HG03432 (cell line): ENCODE measurements at regions not wholly inside any gene's neighbourhood (a gene's known extent, or its start where the extent isn't known, plus 50 kb on each side); places are given as distances from the start of the nearest gene placed in this dataset.
A peak's percentile ranks its signal among the peaks of the same experiment; 100 is the strongest.

Experiments
- ATAC-seq: cut with Tn5 transposase; IDR thresholded peaks from one replicate; pipeline ENCODE4 v1.9.1; 2021; ENCODE audit warnings: mild to moderate bottlenecking, moderate library complexity; ENCODE audit not compliant: unreplicated experiment

DNA sequence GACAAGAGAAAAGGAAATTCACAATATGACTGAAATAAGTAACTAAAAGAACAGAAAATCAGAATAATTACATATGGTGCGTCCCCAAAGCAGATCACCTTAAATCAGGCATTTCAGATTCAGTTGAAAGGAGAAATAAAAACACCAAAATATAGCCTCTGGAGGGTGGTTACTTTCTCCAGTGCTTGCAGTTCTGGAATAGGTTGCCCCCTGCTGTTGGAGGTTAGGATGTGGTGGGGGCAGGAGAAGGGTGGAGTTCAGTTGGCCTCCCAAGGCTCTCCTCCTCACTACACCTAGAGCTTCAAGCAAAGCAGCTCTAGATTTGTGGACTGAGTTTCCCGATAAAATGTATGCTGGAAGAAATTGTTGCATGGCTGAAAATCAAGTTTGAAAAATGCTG, 338.2 kb upstream of the TLE4 start:
- peak; percentile 70 for ATAC-seq

DNA sequence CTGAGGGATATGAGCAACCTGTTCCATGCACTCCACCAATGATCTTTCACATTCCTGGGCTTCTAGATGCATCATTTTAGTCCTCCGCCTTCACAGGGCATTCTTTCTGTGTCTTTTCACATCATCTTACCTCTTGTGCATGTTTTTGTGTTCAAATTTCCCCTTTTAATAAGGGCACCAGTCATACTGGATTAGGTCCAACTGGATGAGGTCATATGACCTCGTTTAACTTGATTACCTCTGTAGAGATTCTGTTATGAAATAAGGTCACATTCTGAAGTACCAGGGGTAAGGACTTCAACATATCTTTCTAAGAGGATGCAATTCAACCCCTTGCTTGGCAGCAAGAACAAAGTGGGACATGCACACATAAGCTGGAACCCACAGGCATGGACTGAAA, 335.3 kb upstream of the TLE4 start:
- ATAC-seq = no peak

- no peak for ATAC-seq
Observed at GRCh38 chr9:79237861-79238260, 333.9 kb upstream of the TLE4 start.

GRCh38 chr9:79240774-79241173, 331.0 kb upstream of the TLE4 start:
- no peak for ATAC-seq

- ATAC-seq = no peak
Observed at GRCh38 chr9:79242489-79242888, 329.3 kb upstream of the TLE4 start.

- ATAC-seq = no peak
Observed at GRCh38 chr9:79246170-79246569, 325.6 kb upstream of the TLE4 start.

- no peak for ATAC-seq
Observed at GRCh38 chr9:79247021-79247420, 324.7 kb upstream of the TLE4 start.

DNA sequence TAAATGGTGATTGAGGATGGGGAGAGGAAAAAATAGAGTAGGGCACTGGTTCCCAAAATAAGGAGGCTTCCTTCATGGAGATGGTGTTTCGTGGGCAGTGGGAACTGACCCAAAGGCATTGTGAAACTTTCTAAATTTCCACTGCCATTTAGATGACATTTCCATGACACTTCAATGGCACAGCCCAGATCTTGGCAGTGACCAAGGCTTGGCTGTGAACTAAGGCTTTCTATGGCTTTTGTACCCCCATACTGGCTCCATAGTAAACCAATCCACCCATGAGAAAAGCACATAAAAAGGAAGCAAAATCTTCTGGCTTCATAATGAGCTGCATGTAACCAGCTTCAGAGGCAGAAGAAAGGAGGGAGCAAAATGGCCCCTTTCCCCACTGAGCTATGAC, 321.0 kb upstream of the TLE4 start:
- no peak for ATAC-seq

DNA sequence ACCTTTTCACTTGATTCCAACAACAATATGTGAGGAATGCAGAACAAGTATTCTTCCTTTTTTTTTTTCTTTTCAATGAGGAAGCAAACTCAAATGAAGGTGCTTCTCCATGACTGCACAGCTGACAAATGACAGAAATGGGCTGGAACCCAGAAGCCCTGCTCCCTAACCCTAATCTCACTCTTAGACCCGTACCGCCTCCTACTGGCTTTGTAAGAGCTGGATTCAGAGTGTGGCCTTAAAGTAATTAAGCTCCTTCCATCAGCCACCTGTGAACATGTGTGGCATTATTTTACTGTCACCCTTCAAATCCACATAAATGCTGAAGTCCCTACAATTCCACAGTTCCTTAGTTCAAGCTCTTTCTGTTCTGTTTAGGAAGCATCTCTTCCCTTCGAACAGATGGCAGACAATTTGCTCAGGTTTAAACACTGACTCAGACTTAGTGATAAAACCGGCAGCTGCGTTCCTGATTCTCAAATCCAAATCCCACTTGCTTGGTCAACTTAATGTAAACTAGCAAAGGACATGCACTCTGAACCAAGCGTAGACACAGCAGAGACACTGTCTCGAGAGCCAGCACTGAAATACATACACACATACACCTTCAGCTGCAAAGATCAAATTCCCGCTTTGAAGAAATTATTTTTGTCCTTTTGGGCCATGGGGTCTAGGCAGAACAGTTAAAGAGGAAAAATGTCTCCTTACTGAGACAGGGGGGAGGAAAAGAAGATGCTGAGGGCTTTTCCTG, 316.7 kb upstream of the TLE4 start:
- ATAC-seq = no peak

DNA sequence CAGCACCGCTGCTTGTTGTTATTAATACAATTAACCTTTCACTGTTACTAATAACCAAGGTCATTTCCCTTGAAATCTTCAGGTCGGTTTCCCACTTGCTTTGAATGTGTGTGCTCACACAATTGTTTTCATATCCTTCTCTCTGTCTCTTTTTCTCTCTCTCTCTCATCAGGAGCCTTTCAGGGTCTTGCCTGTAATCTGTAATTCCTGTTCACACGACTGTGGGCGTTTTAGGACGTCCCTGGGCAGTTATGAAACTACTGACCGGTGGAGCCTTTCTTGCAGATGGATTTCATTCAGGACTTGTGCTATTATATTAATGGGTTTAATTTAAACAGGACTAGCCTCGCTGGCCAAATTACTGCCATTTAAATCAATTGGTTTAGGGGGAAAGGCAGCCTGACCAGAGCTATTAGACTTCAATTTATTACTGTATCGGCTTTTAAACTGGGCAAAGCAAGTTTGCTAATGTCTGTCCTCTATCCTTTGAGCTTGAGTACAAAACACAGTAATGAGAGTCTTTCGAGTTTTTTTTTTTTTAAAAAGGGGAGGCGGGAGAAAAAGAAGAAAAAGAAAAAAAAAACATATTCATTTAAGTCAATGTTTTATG, 316.0 kb upstream of the TLE4 start:
- ATAC-seq = no peak

DNA sequence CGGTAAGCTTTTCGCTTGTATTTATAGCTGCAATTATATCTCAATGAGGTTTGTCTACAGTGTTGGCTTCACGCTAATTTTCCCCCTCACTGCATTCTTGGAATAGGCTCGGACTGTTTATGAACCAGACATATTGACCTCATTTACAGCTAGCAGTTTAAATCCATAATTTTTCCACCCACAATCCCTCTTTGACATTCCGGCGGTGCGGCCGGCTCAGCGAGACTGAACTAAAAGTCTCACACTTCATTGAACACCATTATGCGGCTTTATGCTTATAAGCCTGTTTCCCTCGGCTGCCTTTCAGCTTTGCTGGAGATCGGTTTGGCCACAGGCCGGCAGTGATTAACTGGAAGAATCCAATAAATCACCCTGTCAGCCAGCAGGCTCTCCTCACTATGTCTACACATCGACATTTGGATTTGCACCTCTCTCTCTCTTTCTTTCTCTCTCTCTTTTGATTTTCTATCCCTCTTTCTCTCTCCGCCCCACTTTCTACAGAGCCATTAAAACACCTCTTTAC, 315.0 kb upstream of the TLE4 start:
- no peak for ATAC-seq

DNA sequence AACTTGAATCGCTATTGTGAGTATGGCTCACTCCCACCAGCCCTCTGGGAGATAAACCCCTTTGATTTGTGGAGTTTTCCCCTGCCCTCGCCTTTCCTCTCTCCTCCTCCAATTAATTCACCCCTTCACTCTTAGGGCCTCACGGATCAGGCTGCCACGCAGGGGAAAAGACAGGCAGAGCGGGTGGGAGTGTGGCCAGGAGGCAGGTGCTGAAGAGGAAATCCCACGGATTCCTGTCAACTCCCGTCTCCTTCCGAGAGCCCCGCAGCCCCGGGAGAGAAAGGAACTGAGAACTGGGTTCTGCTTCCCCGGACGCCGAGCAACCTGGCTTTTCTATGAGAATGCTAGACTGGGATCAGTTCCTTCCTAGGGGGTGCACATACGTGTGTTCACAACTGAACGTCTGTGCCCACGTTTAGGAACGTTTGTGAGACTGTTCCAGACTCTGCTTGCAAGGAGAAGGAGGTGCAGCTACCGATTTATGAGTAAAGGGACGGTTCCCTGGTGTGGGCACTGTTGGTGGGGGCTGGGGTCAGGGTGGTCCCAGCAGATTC, 314.5 kb upstream of the TLE4 start:
- no peak for ATAC-seq

DNA sequence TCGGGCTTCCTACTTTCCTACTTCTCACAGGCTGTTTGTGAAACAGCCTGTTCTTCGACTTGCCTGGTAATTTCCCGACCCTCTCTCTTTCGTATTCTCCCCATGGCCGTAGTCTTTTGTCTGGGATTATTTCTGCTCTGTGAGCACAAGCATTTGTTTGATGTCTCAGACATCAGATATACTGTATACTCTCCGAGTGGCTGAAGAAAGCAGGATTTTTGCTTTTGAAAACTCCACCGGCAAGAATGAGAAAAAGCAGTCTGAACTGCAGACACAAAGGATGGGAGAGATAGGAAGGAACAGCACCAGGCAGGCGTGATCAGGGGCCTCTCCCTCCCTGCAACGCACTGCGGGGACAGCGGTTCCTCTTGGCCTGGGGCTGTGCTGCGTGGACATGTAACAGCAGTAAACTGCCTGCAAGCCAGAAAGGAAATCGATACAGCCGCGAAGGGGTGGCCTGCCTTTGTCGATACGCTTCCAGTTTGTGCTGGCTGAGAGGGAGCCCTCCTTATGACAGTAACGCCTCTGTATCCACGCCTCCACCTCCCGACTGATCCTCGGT, 313.9 kb upstream of the TLE4 start:
- ATAC-seq = no peak

DNA sequence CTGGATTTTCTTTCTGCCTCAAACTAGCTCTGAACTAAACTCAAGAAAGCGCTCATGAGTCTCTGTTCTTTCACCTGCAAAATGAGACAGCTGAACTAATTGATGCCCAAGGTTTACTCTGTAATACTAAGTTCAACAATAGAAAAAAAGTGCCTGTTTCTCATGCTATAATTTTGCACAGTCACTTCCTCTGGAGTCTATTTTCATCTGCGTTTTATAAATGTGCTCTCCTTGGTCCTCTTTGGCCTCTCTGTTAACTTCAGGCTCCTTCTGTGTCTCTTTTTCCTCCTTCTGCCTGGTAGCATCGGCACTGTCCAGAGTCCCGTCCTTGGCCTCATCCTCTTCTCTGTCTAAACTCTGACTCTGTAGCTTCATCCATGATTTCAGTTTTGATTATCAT, 311.9 kb upstream of the TLE4 start:
- ATAC-seq = no peak

DNA sequence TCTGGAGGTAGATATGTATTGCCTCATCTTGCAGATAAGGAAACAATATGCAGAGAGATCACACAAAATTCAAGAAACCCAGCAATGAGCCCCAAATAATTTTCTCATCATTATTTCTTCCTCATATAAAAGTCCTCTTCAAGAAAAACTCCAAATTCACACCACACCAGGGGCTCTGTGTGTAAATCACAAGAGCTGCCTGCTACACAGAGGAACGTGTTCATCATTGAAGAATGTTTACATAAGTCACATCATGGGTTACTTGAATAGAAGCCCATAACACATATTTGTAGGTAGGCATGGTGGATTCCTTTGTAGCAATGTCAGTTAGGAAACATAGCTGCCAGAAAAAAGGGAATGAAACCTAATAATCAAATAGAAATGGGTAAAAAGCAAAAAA, 308.1 kb upstream of the TLE4 start:
- no peak for ATAC-seq

- no peak for ATAC-seq
Observed at GRCh38 chr9:79264041-79264440, 307.7 kb upstream of the TLE4 start.

DNA sequence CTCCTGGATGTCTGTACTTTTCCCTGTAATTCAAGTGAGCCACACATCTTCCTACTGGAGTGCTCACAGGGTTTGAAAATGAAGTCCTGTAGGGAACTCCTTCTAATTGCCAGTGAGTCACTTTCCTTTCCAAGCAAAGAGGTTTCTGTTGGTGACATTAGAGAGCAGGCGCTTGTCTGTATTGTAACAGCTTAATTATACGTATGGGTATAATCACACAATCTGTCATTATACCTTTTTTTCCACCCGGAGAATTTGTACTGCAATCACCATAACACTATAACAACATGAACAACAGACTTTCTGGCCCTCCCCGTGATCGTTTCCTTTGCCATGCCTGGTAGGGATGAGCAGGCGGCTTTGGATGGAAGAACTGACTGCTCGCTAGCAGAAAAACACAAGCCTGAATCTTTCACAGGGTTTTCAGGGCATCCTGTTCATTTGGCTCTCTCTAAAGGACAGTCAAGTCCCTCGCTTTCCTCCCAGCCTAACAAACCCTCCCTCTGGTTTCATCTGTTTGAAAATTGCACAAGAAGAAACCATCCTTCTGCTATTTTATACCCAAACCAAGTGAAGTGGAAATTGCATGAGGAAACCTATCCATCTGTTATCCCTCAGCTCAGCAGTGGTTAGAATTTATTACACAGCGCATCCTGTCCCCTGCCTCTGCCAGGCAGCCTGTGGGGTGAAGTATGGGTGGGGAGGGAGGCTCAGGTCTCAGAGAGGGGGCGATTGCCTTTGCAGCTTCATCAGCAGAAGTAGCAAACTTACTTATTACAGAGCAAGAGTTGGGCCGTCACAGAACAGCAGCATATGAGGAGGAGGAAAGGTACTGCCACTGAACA, 307.0 kb upstream of the TLE4 start:
- ATAC-seq = no peak

DNA sequence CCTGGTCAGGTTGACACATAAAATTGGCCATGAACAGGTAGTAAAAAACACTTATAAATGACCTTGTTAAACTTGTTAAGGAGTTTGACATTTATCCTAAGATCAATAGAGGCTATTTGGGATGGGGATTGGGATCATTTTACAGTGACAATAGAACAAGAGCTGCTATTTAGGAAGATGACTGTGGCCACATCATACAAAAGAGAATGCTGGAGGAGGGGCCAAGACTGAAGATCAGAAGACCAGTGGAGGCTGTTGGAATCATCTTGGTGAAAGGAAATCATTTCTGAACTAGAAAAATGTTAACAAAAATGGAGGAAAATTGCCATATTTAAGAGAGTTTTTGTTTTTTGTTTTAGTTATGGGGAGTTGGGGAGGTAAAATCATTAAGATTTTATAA, 304.8 kb upstream of the TLE4 start:
- ATAC-seq = no peak

DNA sequence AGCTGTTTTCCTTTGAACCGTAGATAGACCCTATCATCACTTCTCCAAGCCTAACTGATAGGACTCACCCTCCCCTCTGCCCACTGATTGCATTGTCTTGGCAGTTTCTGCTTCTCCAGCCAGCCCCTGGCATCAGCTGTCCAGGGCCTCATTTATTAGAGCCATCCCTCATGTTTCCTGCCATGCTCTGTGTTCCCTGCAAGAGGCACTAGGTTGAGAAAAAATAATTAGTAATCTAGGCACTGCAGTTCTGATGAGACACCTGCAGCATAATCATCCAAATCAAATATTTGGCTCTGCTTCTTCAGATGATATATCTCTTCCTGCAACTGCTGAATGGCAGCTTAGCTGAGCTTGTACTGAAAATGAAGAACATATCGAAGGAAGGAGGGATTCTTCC, 303.0 kb upstream of the TLE4 start:
- ATAC-seq = no peak

- ATAC-seq = no peak
Observed at GRCh38 chr9:79273311-79273710, 298.5 kb upstream of the TLE4 start.

GRCh38 chr9:79279356-79279755, 292.4 kb upstream of the TLE4 start:
- no peak for ATAC-seq
